ENCODE measurements at regions not wholly inside any gene's neighbourhood (a gene's known extent, or its start where the extent isn't known, plus 50 kb on each side); places are given as distances from the start of the nearest gene placed in this dataset.

DNA sequence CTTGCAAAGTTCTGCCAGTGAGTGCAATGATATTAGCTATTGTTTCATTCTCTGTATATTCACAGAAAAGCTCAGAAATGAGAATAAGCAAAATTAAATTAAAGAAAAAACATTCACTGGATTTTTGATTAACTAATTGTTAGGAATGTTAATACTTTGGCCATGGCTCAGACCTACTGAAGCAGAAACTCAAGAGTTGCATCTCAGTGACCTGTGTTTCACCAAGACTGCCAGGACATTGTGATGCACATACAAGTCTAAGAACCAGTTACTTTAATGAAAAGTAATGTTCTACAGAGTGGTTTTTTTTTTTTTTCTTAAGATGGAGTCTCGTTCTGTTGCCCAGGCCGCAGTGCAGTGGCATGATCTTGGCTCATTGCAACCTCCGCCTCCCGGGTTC is 464.9 kb upstream of the NMUR2 start:
- no peak for DNase-seq (ENCODE audit: low spot score)

GRCh38 chr5:152882621-152883020 is 477.5 kb upstream of the NMUR2 start:
- DNase-seq (ENCODE audit: low spot score), result no peak

DNA sequence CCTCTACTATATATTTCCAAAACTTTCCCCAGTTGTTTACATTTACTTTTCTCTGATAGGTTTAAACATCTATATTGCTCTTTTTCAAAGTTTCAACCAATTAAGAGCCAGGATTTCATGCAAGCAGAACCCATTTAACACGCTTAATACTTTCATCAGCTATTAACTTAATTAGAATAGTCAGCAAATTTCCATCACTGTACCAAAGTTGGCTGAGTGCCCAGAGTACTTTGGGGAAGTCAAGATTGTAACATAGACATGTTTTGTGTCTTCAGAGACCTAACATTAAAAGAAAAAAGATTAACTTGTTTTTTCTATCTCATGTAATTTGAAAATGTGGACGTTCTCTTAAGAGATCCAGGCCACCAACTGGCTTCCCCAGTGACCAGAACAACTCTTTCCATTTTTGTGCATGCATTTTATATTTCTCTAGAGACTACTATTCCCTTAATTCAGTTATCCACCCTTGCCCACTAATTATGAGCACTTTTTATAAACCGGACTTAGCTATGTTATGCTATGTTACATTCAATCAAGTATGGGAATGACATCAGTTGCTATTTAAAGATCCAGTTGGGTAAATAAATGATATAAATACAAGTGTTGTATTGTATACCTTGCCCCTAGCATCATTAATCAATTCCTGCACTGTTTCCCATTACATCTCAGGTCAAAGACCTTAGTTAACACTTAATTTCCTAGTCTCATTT is 478.1 kb upstream of the NMUR2 start:
- no peak for DNase-seq (ENCODE audit: low spot score)

DNA sequence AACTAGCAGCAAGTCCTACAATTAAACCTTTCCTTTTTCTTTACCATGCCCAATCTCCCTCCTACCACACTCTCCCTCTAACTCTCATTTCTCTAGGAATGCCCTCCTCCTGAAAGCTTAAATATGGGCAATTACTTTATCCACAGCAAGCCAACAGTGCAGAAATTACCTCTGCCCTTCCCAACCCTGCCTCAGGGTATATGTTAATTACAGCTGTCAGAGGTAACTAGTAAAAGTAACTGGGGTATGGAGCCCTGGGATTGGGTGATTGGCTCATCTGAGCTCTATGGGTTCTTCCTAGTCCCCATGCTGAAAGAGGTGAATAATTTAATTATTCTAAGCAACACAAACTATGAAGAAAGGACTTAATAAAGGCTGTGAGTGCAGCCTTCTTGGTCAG is 478.9 kb upstream of the NMUR2 start:
- no peak for DNase-seq (ENCODE audit: low spot score)

- no peak for DNase-seq (ENCODE audit: low spot score)
These were observed 495.3 kb upstream of the NMUR2 start for GRCh38 chr5:152900332-152900731.

DNA sequence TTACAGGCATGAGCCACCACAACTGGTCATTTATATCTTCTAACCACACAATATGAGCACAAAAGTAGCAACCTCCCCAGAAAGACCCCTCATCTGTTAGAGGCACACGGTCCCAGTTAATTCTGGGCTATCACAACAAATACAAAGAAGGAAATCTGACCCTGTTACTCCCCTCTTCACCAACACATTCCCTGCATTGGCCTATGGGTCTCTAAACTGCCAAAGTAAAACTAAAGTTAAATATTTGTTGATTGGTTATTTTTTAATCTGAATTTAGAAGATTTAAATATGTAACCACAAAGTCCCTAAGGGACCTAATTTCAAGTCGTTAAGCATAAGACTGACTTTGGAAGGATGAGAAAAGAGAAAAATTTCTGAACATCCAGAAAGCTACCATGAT is 496.7 kb upstream of the NMUR2 start:
- no peak for DNase-seq (ENCODE audit: low spot score)

GRCh38 chr5:152905286-152905685 is 500.2 kb upstream of the NMUR2 start:
- no peak for DNase-seq (ENCODE audit: low spot score)

- no peak for DNase-seq (ENCODE audit: low spot score)
These were observed 502.6 kb upstream of the NMUR2 start for GRCh38 chr5:152907488-152908245.

DNA sequence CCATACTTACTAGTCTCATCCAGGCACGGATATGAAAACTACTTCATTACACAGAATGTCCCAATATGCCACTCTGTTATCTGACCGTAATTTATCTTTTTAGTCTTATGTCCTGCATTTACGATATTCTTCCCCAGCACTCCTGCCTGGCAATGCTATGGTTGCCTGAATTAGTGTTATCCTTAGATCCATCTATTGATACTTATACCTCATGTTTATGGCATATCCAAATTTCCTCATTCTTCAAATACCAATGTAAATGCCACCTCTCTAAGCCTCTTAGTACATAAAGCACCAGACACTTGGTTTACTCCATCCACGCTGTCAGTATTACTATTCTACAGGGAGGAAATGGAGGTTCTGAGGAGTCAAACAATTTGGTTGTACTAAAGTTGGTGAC is 507.8 kb upstream of the NMUR2 start:
- no peak for DNase-seq (ENCODE audit: low spot score)

DNA sequence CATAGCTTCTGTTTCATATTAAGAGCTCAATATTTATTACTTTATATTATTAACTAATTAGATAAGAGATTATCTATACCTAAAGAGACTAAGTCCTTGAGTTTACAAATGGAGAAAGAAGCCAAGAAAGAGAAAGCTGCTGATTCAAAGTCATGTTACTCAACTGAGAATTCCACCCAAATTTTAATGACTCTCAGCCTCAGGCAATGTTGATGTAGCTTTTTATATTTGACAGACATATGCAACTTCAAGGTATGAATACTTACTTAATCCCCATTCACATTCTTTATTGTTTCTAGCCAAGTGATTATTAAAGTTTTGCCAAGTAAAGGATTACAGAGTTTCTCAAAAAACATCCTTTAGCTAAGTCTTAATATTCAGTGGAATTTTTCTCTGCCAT is 527.5 kb upstream of the NMUR2 start:
- DNase-seq (ENCODE audit: low spot score), result no peak

DNA sequence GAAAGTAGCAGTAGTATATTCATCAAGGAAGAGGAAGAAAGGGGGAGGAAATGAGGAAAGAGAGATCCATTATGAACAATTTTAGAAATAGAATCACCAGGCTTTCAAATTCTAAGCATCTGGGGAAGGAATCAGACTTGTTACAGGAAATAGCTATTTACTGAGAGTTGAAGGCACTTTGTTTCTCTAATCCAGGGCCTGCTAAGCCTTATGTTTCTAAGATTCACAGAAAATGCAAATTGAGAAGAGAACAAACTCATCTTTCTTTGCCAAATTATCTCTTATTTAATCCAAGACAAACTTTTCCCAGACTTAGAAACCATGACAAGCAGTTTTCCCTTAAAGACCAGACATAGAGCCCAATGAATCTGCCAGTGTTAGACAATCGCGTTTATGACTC is 528.0 kb upstream of the NMUR2 start:
- DNase-seq (ENCODE audit: low spot score), result no peak

GRCh38 chr5:152938630-152939029 is 533.6 kb upstream of the NMUR2 start:
- no peak for DNase-seq (ENCODE audit: low spot score)

- no peak for DNase-seq (ENCODE audit: low spot score)
These were observed 537.7 kb upstream of the NMUR2 start for GRCh38 chr5:152942633-152943336.

- no peak for DNase-seq (ENCODE audit: low spot score)
These were observed 536.5 kb upstream of the GRIA1 start for GRCh38 chr5:152953788-152954483.

DNA sequence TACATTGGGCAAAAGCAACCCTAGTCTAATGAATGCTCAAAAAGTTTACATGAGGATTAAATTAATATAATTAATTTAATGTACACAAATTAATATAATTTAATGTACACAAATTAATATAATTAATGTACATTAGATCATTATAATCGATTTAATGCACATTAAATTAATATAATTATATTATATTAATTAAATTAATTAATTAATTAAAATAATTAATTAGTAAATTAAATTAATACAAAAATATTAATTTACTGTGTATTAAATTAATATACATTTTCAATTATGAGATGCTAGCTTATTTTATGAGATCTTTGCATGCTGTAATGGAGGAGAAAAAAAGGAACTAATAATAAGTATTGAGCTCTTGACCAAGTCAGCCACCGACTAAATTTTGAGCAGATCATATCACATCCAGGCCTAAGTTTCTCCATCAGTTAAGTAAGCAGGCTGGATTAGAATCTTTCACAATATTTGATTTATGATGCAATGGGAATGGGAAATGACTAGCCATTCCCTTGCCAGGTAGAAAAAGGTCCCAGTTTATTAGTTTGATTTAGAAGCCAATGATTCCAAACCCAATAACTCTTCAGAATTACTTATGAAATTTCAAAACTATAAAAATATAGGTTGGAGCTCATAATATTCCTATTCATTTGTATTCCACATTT is 533.4 kb upstream of the GRIA1 start:
- no peak for DNase-seq (ENCODE audit: low spot score)

DNA sequence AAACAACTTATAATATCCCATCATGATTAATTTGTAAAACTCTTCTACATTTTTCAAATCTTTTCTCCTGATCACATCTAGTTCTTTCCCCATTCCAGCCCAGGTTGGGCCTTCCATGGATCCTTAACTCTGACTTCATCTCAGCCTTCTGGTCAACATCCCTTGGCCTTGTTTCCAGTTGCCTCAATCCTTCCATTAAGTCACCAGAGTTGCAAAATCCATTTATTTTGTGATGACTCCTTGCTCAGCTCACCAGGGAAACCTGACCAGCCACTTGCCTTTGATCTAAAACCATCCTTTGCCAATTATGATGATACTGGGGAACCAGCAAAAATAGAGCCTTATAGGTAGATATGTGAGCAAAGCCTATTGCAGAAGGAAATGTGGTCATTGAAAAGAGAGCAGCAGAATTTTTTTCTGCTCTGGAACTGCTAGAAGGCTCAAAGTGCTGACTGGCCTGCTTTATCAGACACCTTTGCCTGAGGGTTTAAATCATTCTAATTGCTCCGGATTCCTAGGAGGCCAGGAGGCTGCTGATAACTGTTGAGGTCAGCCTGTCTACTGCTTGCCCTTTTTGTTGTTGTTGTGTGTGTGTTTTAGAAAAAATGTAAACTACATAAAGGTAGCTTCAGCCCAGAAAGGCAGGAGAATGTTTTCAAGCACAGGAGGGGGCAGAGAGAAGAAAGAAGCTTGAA is 512.2 kb upstream of the GRIA1 start:
- DNase-seq (ENCODE audit: low spot score), result no peak

DNA sequence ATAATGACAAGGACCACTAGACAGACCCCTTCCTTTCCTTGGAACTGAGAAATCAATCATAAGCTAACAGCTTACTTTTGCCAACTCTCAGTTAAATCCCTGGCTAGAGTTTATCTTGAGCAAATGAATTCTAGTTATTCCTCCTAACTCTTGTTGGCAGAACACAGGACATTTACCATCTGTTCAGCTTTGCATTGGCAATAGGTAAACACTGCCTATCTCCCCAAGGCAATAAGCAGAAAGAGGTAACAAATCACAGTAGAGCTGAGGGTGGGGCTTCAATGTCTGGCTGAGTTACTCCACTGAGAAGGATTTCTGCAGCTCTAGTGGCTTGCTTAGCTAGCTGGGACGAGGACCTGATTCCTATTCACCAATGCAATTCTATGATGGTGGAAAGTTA is 503.3 kb upstream of the GRIA1 start:
- DNase-seq (ENCODE audit: low spot score), result peak; percentile 16

DNA sequence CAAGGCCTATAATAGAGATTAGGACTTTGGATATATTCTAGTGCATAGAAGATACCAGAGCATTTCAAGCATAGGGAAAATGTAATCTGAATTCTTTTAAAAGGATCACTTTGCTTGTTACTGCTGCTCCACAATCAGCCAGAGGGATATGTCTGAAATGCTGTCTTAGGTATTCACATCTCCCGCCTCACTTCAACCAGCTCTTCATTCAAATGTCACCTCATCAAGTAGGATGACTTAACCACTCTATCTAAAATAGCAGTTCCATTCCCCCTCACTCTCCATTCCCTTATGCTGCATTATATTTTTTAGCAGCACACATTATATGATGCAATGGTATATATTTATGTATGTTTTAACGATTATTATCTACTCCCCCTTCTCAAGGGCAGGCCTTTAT is 500.3 kb upstream of the GRIA1 start:
- no peak for DNase-seq (ENCODE audit: low spot score)

DNA sequence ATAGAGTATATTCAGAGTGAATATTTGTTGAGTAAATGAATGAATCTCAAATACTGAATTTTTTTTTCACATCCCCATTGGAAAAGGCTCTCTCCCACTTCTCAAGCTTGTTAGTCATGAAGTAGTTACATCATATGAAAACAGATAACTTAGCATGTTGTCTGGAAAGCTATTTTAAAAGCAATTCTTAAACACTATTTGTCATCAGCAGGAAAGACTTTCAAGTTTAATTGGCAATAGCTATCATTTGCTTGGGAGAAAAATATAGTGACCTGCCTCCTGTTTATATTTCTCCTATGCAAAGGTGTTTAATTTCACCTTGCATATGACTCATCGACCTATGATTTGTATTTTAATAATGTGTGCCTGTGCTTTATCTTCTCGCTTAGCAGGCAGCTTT is 499.8 kb upstream of the GRIA1 start:
- DNase-seq (ENCODE audit: low spot score), result no peak

DNA sequence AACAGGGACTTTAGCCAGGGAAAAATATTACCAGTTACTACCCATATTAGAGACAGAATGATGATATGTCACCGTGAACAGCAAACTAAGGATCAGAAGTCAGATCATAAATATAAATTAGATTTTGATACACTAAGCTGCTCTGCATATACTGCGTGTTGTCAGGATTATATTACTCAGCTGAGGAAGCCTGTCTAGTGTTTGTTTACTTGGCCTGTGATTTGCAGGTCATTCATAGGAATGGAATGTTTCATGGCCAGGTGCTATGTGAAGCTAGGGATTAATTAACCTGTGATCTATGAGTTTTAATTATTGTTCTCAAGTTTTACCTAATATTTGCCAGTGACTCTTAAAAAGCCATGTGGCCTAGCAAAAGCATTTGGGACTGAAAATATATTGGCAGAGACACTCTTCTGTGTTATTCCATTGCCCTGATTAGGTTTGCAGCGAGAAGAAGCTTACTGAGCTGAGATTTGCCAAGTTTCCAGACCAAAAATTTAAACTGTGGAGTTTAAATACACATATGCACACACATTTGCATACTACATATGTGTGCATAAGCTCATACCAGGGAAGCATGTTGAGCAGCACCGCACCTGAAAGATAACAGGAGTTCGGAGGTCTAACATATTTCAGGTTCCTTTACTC is 496.3 kb upstream of the GRIA1 start:
- no peak for DNase-seq (ENCODE audit: low spot score)

DNA sequence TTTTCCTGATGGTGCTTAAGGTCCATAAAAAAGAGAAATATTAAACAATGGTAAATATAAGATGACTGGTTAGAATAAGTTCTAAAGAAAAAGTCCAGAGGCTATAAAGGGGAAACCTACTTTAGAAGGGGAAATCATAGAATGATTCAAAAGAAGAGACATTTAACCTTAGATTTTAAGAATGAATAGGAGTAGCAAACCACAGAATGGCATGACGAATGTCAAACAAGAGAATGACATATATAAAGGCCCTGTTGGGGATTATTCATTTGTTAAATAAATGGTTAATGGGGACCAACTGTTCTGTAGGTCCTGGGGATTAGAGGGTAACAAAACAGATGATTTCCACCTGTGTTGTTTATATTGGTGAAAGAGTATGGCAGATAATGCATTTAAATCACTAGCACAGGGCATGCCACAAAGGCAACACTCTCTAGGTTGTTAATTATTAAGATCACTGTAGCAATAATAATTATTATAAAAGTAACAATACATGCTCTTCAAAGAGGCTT is 495.2 kb upstream of the GRIA1 start:
- no peak for DNase-seq (ENCODE audit: low spot score)

Measured in Ammon's horn (tissue), 1 donor.